ENCODE measurements at regions not wholly inside any gene's neighbourhood (a gene's known extent, or its start where the extent isn't known, plus 50 kb on each side); places are given as distances from the start of the nearest gene placed in this dataset.
"Not testable (repeated sequence)": the region's sequence is repeated elsewhere in the genome, so short reads cannot be mapped to it uniquely, and the experiment has no call there.

GRCh38 chr12:27145725-27146124, 63.3 kb upstream of the C12orf71 start:
- TF ChIP-seq CTCF, POLR2A (IDR thresholded peaks at IDR 0.05): not testable (repeated sequence)

Data from lower leg skin (tissue), 3 donors.